ENCODE measurements at regions not wholly inside any gene's neighbourhood (a gene's known extent, or its start where the extent isn't known, plus 50 kb on each side); places are given as distances from the start of the nearest gene placed in this dataset.

DNA sequence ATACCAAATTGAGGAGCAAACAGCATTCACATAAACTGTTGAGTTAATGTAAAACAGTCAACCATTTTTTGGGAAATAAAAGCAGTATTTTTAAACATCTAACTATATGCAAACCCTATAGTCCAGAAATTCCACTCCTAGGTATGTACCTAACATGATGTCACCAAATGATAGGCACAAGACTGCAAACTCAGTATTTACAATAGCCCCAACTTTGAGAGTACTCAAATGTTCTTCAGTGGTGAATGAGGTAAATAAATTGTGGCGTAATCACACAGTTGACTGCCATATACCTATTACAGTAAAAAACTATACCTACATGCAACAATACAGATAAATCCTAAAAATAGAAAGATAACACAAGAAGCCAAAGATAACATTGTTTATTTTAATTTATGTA is 1243.8 kb upstream of the ADGRL3 start:
- Histone ChIP-seq H3K23ac (ENCODE audit: insufficient read length, low read depth, low read length) (no peak overlapping the region), H3K4me1 (ENCODE audit: insufficient read depth, low read length) (no peaks in the 10 kb centered on the region), H2BK20ac (ENCODE audit: low read depth, low read length, poor library complexity, severe bottlenecking) (no peak overlapping the region), H3K27me3 (ENCODE audit: insufficient read depth, low read length) (no peaks in the 10 kb centered on the region), H3K4ac (ENCODE audit: low read depth, low read length) (no peak overlapping the region), H3K9ac (ENCODE audit: extremely low read depth, insufficient read length, low read length) (no peak overlapping the region), H2BK12ac (ENCODE audit: insufficient read length, low read depth, low read length) (no peak overlapping the region), H3T11ph (ENCODE audit: low read length) (no peak overlapping the region), H3K79me1 (ENCODE audit: insufficient read depth, low read depth, low read length, poor library complexity, severe bottlenecking) (no peaks in the 10 kb centered on the region), H2BK120ac (ENCODE audit: low read depth, low read length, poor library complexity, severe bottlenecking) (no peak overlapping the region), H2AK5ac (ENCODE audit: insufficient read length, low read length) (no peak overlapping the region), H4K8ac (replicated peaks; ENCODE audit: insufficient read length, low read depth, low read length) (no peak overlapping the region), H4K20me1 (ENCODE audit: control insufficient read depth, insufficient read depth, insufficient read length) (no peaks in the 10 kb centered on the region), H3K18ac (ENCODE audit: insufficient read length, low read depth, low read length) (no peak overlapping the region), H3K23me2 (ENCODE audit: insufficient read length, low read depth, low read length, poor library complexity, severe bottlenecking) (no peaks in the 10 kb centered on the region), H3K79me2 (ENCODE audit: insufficient read depth, low read length) (no peaks in the 10 kb centered on the region), H3K9me3 (ENCODE audit: control insufficient read depth, low read depth, low read length) (no peaks in the 10 kb centered on the region), H3K14ac (ENCODE audit: insufficient read depth, low read length) (no peak overlapping the region), H3K27ac (ENCODE audit: insufficient read length, low read depth, low read length) (no peak overlapping the region), H4K91ac (ENCODE audit: insufficient read length, low read depth, low read length) (no peak overlapping the region), H4K5ac (ENCODE audit: insufficient read length, low read depth, low read length) (no peak overlapping the region), H2BK15ac (ENCODE audit: low read depth, low read length) (no peak overlapping the region), H2BK5ac (ENCODE audit: insufficient read length, low read length) (no peak overlapping the region), H3K4me2 (ENCODE audit: insufficient read depth, insufficient read length, low read length) (no peak overlapping the region), H3K56ac (ENCODE audit: insufficient read length, low read depth, low read length) (no peak overlapping the region), H2AFZ (ENCODE audit: low read length) (no peak overlapping the region)
- Mint-ChIP-seq H3K4me1 (no peaks in the 10 kb centered on the region), H3K27me3 (ENCODE audit: low read depth) (no peaks in the 10 kb centered on the region), H3K4me3 (no peak overlapping the region), H3K36me3 (ENCODE audit: insufficient read depth in 1 of 3, low read depth in 3 of 3) (no peaks in the 10 kb centered on the region), H3K9me3 (no peaks in the 10 kb centered on the region), H3K27ac (no peak overlapping the region)
- TF ChIP-seq, protein P1, sequence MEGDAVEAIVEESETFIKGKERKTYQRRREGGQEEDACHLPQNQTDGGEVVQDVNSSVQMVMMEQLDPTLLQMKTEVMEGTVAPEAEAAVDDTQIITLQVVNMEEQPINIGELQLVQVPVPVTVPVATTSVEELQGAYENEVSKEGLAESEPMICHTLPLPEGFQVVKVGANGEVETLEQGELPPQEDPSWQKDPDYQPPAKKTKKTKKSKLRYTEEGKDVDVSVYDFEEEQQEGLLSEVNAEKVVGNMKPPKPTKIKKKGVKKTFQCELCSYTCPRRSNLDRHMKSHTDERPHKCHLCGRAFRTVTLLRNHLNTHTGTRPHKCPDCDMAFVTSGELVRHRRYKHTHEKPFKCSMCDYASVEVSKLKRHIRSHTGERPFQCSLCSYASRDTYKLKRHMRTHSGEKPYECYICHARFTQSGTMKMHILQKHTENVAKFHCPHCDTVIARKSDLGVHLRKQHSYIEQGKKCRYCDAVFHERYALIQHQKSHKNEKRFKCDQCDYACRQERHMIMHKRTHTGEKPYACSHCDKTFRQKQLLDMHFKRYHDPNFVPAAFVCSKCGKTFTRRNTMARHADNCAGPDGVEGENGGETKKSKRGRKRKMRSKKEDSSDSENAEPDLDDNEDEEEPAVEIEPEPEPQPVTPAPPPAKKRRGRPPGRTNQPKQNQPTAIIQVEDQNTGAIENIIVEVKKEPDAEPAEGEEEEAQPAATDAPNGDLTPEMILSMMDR (conservative IDR thresholded peaks at IDR 0.05) = no peak
- WGBS (ENCODE audit: extremely low coverage, insufficient read length, low lambda C conversion rate) = no CpG with 5 or more reads among the region's 1 CpG
- DNase-seq = no peak

Measured in H9 (cell line).